Osteocyte (in vitro differentiated cells): ENCODE measurements at regions not wholly inside any gene's neighbourhood (a gene's known extent, or its start where the extent isn't known, plus 50 kb on each side); places are given as distances from the start of the nearest gene placed in this dataset.
A peak's percentile ranks its signal among the peaks of the same experiment; 100 is the strongest.

Experiments used
- DNase-seq: peaks from one replicate; pipeline ENCODE4 v3.0.0; 2021; ENCODE audit warnings: mixed read lengths; ENCODE audit not compliant: unreplicated experiment; ENCODE audit errors: extremely low spot score
- H3K27ac Mint-ChIP-seq: one replicate; pipeline ENCODE4 v1.8.0; 2021; ENCODE audit warnings: mild to moderate bottlenecking, mixed read lengths; ENCODE audit not compliant: unreplicated experiment
- H3K27me3 Mint-ChIP-seq: one replicate; pipeline ENCODE4 v1.8.0; 2021; ENCODE audit warnings: mixed read lengths; ENCODE audit not compliant: unreplicated experiment
- H3K36me3 Mint-ChIP-seq: one replicate; pipeline ENCODE4 v1.8.0; 2021; ENCODE audit warnings: mixed read lengths; ENCODE audit not compliant: unreplicated experiment
- H3K4me1 Mint-ChIP-seq: one replicate; pipeline ENCODE4 v1.8.0; 2021; ENCODE audit warnings: mixed read lengths; ENCODE audit not compliant: unreplicated experiment
- H3K4me3 Mint-ChIP-seq: one replicate; pipeline ENCODE4 v1.8.0; 2021; ENCODE audit warnings: mild to moderate bottlenecking, moderate library complexity, mixed read lengths; ENCODE audit not compliant: unreplicated experiment
- H3K9me3 Mint-ChIP-seq: one replicate; pipeline ENCODE4 v1.8.0; 2021; ENCODE audit warnings: mixed read lengths; ENCODE audit not compliant: unreplicated experiment
- TF ChIP-seq, protein P1 (sequence below): fragments of 200-600 bp; sonication (generic); IDR thresholded peaks from 2 replicates; pipeline ENCODE4 v1.5.0; 2021; ENCODE audit warnings: antibody characterized with exemption, mild to moderate bottlenecking, moderate library complexity

DNA sequence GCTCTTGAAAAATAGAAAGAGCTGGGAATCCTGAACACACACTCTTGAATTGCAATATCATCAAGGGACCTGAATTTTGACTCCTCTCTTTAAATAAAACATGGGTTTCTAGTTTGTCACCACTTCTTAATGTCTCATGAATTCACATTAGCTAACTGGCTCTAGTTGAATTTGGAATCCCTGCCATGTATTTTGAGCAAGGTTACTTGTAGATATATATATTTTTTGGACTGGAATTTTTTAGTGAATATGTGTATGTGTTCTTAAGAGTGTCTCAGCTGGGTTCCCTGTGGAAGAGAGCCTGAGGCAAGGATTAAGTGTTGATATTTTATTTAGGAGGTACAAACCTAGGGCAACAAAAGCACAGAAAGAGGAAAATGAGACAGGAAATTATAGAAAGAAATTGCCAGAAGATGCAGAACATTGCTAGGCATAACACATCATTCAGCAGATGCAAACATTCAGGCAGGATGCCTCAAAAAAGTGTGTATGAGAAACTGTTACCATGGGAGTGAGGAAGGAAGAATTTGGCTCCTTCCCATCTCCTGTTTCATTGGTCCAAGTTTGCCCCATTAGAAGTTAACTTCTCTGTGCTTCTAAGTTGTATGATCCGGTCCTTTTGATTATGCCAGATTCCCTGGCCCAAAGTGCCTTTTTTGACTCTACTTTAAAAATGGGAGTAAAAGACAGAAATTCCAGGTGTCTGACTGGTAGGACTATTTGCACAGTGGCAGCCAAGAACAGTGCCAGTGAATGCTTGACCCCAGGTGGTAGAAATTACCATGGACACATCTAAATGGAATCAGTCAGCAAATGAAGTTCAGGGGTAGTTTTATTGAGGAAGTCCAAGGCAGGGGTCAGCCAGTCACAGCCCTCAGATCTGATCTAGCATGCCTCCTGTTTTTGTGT is 253.7 kb upstream of the TGFBR2 start:
- H3K4me1 Mint-ChIP-seq, result peaks cover 57% of the 10 kb centered on the region
- H3K9me3 Mint-ChIP-seq, result no peaks in the 10 kb centered on the region
- TF ChIP-seq, protein P1, sequence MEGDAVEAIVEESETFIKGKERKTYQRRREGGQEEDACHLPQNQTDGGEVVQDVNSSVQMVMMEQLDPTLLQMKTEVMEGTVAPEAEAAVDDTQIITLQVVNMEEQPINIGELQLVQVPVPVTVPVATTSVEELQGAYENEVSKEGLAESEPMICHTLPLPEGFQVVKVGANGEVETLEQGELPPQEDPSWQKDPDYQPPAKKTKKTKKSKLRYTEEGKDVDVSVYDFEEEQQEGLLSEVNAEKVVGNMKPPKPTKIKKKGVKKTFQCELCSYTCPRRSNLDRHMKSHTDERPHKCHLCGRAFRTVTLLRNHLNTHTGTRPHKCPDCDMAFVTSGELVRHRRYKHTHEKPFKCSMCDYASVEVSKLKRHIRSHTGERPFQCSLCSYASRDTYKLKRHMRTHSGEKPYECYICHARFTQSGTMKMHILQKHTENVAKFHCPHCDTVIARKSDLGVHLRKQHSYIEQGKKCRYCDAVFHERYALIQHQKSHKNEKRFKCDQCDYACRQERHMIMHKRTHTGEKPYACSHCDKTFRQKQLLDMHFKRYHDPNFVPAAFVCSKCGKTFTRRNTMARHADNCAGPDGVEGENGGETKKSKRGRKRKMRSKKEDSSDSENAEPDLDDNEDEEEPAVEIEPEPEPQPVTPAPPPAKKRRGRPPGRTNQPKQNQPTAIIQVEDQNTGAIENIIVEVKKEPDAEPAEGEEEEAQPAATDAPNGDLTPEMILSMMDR, result no peak
- peak overlapping the region; percentile 86 for H3K27ac Mint-ChIP-seq
- no peak for DNase-seq
- H3K4me3 Mint-ChIP-seq, result no peak overlapping the region
- no peaks in the 10 kb centered on the region for H3K36me3 Mint-ChIP-seq
- H3K27me3 Mint-ChIP-seq, result no peaks in the 10 kb centered on the region

DNA sequence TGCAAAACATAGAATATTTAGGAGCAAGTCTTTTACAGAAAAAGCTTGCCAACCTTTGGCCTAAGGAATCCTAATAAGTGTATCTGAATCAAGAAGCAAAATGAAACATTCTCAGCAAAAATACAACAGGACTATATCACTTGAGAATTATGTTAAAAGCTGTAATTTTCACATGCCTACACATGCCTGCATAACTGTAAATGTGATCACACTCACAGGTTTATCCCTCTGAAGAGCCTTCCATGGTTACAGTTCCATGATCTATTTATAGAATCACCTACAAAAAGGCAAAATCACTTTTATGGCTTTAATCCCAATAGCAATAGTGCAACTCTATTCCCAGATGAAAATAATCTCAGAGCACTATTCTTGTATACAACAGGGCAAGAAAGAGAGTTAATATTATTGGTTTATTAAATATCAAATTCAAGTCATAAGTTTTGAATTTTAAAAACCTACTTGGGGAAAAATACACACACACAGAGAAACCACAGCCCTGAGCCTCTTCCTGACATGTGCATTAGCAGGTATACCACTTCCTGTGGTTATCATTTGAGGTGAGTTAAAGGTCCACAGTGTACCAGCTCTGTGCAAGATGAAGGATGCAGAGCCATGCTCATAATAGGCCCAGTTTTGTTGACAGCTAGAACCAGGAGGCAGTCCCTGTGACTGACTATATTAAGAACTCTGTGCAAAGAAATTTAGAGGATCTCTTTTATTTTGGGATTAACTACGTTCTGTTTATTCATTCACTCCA is 252.5 kb upstream of the TGFBR2 start:
- TF ChIP-seq, protein P1, result no peak
- H3K4me1 Mint-ChIP-seq, result peaks cover 55% of the 10 kb centered on the region
- H3K36me3 Mint-ChIP-seq, result no peaks in the 10 kb centered on the region
- no peak for DNase-seq
- H3K27ac Mint-ChIP-seq, result peak overlapping the region; percentile 63
- H3K27me3 Mint-ChIP-seq, result no peaks in the 10 kb centered on the region
- H3K9me3 Mint-ChIP-seq, result no peaks in the 10 kb centered on the region
- H3K4me3 Mint-ChIP-seq, result no peak overlapping the region

DNA sequence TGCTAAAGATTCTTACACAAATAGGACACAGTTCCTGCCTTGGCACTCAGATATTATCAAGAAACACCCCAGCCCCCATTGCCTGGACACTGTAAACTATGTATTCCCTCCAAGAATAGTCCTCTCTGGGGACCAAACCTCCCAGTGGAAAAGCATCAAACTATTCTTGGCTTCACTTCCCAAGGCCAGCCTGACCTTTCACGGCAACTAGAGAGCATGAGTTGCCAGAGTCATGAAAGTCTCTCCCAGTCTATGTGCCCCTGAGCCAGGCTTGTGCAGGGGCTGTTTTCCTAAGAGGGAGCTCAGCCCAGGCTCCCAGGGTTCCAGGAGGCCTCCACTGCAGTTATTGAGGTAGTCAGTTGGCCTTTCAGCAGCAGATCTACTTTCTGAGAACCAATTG is 251.9 kb upstream of the TGFBR2 start:
- H3K27ac Mint-ChIP-seq, result peak overlapping the region; percentile 63
- no peaks in the 10 kb centered on the region for H3K27me3 Mint-ChIP-seq
- H3K4me3 Mint-ChIP-seq, result no peak overlapping the region
- H3K4me1 Mint-ChIP-seq, result peaks cover 55% of the 10 kb centered on the region
- no peaks in the 10 kb centered on the region for H3K36me3 Mint-ChIP-seq
- H3K9me3 Mint-ChIP-seq, result no peaks in the 10 kb centered on the region
- TF ChIP-seq, protein P1, result no peak
- no peak for DNase-seq

DNA sequence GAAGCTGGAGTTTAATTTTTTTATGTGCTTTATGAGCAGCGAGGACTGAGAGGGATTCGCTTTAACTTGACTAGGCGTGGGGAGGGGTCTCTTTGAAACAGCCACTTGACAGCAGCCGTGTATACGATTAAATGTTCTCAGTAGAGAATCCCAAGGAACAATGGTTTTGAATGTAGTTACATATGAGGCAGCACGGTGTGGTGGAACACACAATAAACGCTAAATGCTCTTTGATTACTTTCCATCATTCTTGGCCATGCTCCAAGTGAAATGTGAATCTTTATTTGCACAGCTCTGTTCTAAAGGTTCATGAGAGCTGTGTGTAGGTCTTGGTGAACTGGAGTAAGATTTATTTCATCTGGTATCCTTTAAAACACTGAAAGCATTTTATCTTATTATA is 251.4 kb upstream of the TGFBR2 start:
- no peak for DNase-seq
- no peaks in the 10 kb centered on the region for H3K36me3 Mint-ChIP-seq
- H3K4me3 Mint-ChIP-seq, result no peak overlapping the region
- peak overlapping the region; percentile 63 for H3K27ac Mint-ChIP-seq
- no peaks in the 10 kb centered on the region for H3K27me3 Mint-ChIP-seq
- peaks cover 55% of the 10 kb centered on the region for H3K4me1 Mint-ChIP-seq
- TF ChIP-seq, protein P1, result no peak
- no peaks in the 10 kb centered on the region for H3K9me3 Mint-ChIP-seq

DNA sequence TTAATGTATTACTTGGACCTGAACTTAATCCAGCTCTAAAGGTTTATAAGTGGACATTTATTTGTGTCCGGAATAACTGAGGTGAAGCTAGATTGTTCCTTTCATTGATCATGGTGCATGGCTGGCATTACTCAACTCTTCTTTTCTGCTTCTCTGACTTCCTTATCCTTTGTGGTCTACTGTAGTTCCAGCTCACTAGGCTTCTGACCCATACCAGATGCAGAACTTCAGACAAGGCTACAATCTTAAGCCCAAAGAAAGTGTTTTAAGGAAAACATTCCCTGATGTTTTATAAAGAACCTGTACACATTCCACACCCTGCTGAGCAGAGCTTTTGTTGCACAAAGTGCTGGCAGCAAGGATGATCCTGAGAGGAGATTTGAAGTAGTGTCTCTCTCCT is 250.8 kb upstream of the TGFBR2 start:
- no peak for DNase-seq
- no peak overlapping the region for H3K27ac Mint-ChIP-seq
- H3K4me1 Mint-ChIP-seq, result peaks cover 55% of the 10 kb centered on the region
- TF ChIP-seq, protein P1, result no peak
- H3K27me3 Mint-ChIP-seq, result no peaks in the 10 kb centered on the region
- H3K9me3 Mint-ChIP-seq, result no peaks in the 10 kb centered on the region
- H3K4me3 Mint-ChIP-seq, result no peak overlapping the region
- no peaks in the 10 kb centered on the region for H3K36me3 Mint-ChIP-seq
